Peyer's patch (tissue), 4 donors: ENCODE measurements at regions not wholly inside any gene's neighbourhood (a gene's known extent, or its start where the extent isn't known, plus 50 kb on each side); places are given as distances from the start of the nearest gene placed in this dataset.

ENCODE experiments used
- CTCF ChIP-seq, 6 experiments: fragments of 450-650 bp in 4 of 6; fragments of 200-600 bp in 2 of 6; sonication (generic) in 1 of 6; IDR thresholded peaks; one replicate each; pipeline ENCODE4 v1.5.1; 2017 to 2019; ENCODE audit warnings: antibody characterized with exemption in 6 of 6, mild to moderate bottlenecking in 3 of 6, moderate library complexity in 1 of 6
- POLR2A ChIP-seq, 2 donors: fragments of 450-650 bp; IDR thresholded peaks; one replicate each; pipeline ENCODE4 v1.5.1; 2017; ENCODE audit warnings: antibody characterized with exemption in 2 of 2, mild to moderate bottlenecking in 2 of 2, moderate library complexity in 2 of 2

- no peak for TF ChIP-seq CTCF (IDR thresholded peaks at IDR 0.05)
- TF ChIP-seq POLR2A (IDR thresholded peaks at IDR 0.05): no peak
These were observed 201.1 kb upstream of the GATA6 start for GRCh38 chr18:21968338-21968737.
